ENCODE measurements at regions not wholly inside any gene's neighbourhood (a gene's known extent, or its start where the extent isn't known, plus 50 kb on each side); places are given as distances from the start of the nearest gene placed in this dataset.

- Histone ChIP-seq H3K9me3 (ENCODE audit: low read length) (peaks cover 85% of the 10 kb centered on the region), H3K27ac (ENCODE audit: extremely low read length, insufficient read depth, low read length) (no peak overlapping the region), H2AFZ (ENCODE audit: low read length) (no peak overlapping the region), H4K20me1 (ENCODE audit: insufficient read depth, low read length) (no peaks in the 10 kb centered on the region), H3K79me2 (ENCODE audit: insufficient read depth, low read length) (no peaks in the 10 kb centered on the region), H3K4me3 (replicated peaks in 1 of 3; ENCODE audit: insufficient read depth in 1 of 3, low read depth in 2 of 3, low read length in 3 of 3) (no peak overlapping the region), H3K27me3 (ENCODE audit: control insufficient read depth in 1 of 2, insufficient read depth in 2 of 2, low read length in 2 of 2) (no peaks in the 10 kb centered on the region), H3K9ac (ENCODE audit: insufficient read depth, low read depth, low read length) (no peak overlapping the region), H3K36me3 (replicated peaks in 1 of 2; ENCODE audit: control insufficient read depth in 1 of 2, insufficient read depth in 2 of 2, low read length in 2 of 2) (no peaks in the 10 kb centered on the region), H3K4me2 (ENCODE audit: low read depth, low read length) (no peak overlapping the region), H3K4me1 (ENCODE audit: insufficient read depth, low read length) (no peaks in the 10 kb centered on the region)
- DNase-seq (ENCODE audit: low spot score) (no peak), FAIRE-seq (no peak), ATAC-seq (no peak)
- CTCF ChIA-PET (ENCODE audit: low intra/inter-chr PET ratio, low total read pairs) = no interaction called here
- no TSS peak for BruUV-seq (replicated peaks)
- in situ Hi-C loops (cut with HindIII; ENCODE audit: extremely low pct_ligation_motif_present, low pct_unique_long_range_greater_than_20kb) = no loop called here
- TF ChIP-seq ZNF362 (CRISPR knock-in tag; IDR thresholded peaks at IDR 0.05; ENCODE audit: borderline replicate concordance) (no peak), ZC3H13 (CRISPR knock-in tag; IDR thresholded peaks at IDR 0.05) (no peak), MYPOP (CRISPR knock-in tag; IDR thresholded peaks at IDR 0.05) (no peak), ZBTB42 (CRISPR knock-in tag; IDR thresholded peaks at IDR 0.05) (no peak), MTF2 (CRISPR knock-in tag; IDR thresholded peaks at IDR 0.05; ENCODE audit: borderline replicate concordance) (no peak), ZNF749 (CRISPR knock-in tag; IDR thresholded peaks at IDR 0.05; ENCODE audit: borderline replicate concordance) (no peak), ZNF850 (CRISPR knock-in tag; conservative IDR thresholded peaks at IDR 0.05) (no peak), FOXA1 (IDR thresholded peaks at IDR 0.05) (no peak), FOXA1 (CRISPR knock-in tag; IDR thresholded peaks at IDR 0.05) (no peak), SYNCRIP (IDR thresholded peaks at IDR 0.05; ENCODE audit: insufficient read depth, low read depth, low read length) (no peak)
- POLR2A ChIA-PET = no interaction called here
- intact Hi-C loops (cut with micrococcal nuclease; ENCODE audit: unreplicated experiment) = no loop called here
- WGBS (ENCODE audit: low lambda C conversion rate) = 0% methylated on average over 1 of the region's 1 CpG
These were observed 865.3 kb upstream of the HS3ST1 start for GRCh38 chr4:12293906-12294525.

Measured in HepG2 (cell line).